DMS79 (cell line): ENCODE measurements at regions not wholly inside any gene's neighbourhood (a gene's known extent, or its start where the extent isn't known, plus 50 kb on each side); places are given as distances from the start of the nearest gene placed in this dataset.
"Not testable (repeated sequence)": the region's sequence is repeated elsewhere in the genome, so short reads cannot be mapped to it uniquely, and the experiment has no call there.

ENCODE experiments used
- DNase-seq: peaks from one replicate; lab custom pipeline; 2025; lab: John Stamatoyannopoulos, UW

DNA sequence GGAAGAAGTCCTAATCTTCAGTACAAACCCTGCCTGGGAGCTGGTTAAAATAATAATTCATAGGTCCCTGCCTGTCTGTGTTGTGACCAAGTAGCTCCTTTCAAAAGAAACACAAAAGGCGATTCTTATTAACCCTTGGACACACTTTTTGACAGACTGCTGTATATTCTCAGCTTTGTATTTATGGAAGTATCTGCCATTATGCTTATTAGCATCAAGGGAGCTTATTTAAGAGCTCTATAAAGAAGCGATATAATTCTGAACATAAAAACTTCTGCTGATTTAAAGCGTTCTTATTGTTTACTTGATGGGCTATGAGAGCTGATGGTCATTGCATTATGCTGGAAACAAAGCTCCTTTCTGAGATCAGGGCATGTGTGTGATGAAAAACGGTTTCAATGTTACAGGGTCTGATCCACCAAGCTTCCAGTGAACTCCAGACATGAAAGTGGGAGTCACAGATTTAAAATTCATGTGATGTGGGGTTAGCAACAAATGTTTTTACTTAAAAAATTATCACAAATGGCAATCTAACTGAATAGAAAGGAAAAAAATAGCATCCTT is 181.8 kb upstream of the PDE10A start:
- no peak for DNase-seq

DNA sequence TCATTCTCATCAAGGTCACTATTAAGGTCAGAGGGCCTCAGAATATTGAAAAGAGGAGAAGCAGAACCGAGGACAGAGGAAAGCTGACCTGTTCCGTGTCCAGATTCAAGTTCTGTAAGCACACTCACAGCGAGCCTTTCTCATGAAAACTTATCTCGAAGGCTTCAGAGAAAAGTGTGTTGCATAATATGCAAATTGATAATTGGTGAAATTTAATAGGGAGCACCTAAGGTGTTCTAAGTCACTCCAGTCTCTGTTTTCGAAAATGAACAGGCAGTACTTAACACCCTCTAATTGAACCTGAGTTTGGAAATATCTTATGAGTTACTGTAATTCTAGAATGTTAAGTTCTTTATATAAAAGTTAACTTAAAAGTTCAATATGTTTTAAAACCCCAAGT is 181.2 kb upstream of the PDE10A start:
- DNase-seq: no peak

DNA sequence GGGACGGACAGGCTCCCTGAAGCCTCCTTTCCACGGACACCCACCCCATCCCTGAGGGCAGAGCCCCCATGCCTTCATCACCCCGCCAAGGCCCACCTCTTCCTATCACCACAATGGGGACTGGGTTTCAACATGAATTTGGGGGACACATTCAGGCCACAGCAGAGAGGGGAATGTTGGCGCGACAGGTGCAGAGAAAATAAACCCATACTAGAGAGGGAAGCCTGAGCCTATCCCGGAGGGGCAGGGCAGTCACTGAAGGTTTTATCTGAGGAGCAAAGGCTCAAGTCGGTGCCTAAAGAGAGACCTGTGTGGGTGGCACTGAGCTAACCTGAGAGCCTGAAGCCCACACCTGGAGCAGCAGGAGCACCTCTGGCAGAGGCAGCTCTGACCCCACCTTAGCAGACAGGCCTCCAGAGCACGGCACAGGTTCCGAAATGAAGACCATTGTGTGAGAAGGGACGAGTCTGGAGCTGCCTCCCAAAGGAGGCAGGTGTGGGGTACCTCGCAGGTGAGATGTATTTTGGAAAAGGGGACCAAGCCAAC is 180.6 kb upstream of the PDE10A start:
- no peak for DNase-seq

- DNase-seq: no peak
Measured at GRCh38 chr6:165843121-165843520, 180.1 kb upstream of the PDE10A start.

DNA sequence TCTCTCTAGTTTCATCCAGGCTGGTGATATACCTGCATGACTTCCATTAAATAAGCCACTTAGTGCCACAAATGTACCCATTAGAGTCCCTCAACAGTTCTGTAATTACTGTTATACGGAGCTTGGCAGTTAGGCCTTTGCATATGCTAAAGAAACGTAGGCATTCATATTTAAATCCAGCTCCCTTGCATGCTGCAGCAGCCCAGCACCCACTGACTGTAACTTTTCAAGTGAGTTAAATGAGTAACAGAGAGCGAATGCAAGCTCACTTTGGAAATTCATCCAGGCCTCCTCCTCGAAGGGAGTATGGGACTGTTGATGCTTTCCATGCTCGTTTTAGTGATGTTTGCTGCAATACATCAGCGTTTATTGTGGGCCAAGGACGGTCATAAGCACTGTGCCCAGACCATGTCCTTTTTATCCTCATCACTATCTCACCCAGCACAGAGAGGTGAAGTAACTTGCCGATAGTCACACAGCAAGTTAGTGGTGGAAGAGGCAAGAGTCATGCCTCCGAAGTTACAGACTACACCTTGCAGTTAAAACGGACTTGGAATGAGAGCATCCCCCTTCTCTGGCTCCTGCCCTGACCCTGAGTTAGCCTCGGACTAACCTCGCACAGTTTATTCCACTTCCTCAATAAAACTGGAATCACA is 179.4 kb upstream of the PDE10A start:
- DNase-seq: no peak

- DNase-seq: no peak
Measured at GRCh38 chr6:165841153-165841558, 178.1 kb upstream of the PDE10A start.

DNA sequence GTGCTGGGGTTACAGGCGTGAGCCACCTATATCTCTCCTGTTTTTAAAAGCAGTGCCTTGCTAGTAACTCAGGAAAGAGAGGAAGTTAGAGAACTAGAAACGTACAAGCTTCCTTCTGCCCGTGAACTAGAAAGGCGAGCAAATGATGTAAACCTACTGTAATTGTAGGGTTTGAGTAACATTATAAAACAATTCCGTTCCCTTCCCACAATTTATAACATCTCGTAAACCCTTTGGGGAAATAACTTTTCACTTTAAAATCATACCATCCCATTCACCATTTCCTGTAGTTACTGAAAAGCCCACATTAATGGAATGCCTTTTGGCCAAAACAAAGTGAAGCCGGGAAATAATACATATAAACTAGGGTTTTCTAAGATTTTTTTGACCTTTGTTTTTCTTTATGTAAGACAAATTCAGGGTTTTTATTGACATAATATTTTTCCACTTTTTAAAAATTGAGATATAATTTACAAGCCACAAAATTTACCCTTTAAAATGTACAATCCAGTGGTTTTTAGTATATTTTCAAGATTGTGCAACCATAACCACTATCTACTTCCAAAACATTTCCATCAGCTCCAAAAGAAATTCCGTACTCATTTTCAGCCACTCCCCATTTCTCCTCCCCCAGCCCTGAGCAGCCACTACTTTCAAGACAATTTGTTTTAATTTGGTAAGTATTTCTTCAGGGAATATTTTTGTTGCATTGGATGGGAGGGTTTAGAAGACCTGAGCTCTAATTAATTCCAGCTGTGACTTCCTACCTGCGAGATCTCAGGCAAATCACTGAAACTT is 175.1 kb upstream of the PDE10A start:
- no peak for DNase-seq

DNA sequence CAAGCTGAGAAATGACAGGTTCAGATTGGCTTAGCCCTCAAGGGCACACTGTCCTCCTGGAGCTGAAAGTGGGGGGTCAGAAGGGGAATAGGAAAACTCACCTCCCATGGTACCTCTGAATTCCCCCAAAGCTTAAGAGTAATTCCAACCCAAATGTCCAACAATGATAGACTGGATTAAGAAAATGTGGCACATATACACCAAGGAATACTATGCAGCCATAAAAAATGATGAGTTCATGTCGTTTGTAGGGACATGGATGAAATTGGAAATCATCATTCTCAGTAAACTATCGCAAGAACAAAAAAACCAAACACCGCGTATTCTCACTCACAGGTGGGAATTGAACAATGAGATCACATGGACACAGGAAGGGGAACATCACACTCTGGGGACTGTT is 173.6 kb upstream of the PDE10A start:
- not testable (repeated sequence) for DNase-seq

- DNase-seq: no peak
Measured at GRCh38 chr6:165835410-165835851, 172.4 kb upstream of the PDE10A start.

DNA sequence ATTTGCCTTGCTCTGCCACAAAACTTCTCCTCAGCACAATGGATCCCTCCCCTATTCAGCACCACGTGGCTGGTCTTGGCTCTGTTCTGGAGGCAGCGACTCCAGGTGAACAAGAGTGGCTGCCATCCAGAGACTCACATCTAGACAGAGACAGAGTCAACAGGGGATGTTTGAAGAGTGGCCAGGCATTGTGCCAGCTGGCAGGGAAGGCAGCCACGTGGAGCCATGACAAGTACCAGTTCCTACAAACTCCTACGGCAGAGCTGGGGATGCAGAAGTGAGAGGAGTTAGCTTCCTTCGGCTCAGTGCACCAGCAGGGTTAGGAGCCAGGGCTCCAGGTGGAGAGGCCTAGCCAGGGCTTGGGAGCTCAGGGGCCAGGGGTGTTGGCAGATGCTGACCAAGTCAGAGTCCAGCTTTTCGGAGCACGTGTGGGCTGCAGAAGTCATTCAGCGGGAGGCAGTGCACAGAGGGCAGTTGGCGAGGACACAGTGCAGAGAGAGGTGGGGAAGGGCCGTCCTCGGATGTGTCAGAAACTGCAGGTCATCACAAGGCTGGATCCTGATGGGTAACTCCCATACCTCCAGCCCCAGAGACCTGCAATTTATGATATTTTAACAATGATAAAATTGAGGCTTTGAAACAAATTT is 171.7 kb upstream of the PDE10A start:
- DNase-seq: peak; percentile 34

DNA sequence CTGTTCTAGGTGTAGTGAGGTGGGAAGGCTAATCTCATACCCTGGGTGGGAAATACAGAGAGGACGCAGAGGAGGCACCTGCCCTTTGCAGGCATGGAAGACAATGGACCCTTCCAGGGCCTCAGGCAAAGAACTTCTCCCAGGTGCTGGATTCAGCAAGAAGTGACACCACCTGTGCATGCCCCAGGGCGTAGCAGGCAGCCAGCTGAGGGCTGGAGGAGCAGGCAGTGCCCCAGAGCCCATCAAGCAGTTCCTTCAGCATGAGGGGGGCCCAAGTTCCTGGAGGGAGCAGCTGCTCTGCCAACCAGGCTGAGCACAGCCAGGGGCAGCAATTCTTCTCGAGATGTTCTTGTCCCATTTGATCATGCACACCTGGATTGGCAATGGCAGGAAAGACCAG is 170.3 kb upstream of the PDE10A start:
- DNase-seq: no peak

- DNase-seq: no peak
Measured at GRCh38 chr6:165831812-165832510, 168.9 kb upstream of the PDE10A start.

DNA sequence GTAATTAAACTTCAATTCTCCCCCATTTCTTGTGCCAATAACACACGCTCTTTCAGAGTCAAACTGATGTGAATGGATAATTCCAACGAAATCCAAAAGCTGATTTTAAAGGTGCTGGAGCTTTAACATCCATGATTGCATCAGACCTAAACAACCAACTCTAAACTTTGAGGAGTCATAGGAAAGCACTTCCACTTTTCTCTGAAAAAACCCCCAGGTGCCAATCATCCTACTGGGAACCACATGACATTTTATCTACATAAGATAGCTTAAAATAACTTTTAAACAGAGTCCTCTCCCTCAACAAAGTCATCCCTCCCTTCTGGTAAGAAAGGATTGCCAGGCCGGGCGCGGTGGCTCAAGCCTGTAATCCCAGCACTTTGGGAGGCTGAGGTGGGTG is 167.7 kb upstream of the PDE10A start:
- DNase-seq: no peak

GRCh38 chr6:165829376-165829775 is 166.3 kb upstream of the PDE10A start:
- DNase-seq: no peak

DNA sequence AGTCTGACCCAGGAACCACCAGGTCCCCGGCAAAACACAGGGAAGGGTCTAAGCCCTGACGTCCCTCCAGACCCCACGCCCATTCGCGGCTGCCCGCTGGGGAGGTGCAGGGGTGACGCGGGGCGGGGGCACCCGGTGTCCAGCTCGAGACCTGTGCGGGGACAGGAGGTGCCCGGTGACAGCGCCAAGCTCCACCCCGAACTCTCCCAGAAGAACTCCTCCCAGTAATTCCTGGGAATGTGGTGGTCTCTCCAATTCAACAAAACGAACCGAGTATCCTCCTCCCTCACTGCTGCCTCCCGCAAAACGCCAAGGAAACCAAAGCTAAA is 164.1 kb upstream of the PDE10A start:
- no peak for DNase-seq

- DNase-seq: no peak
Measured at GRCh38 chr6:165826487-165827189, 163.6 kb upstream of the PDE10A start.

DNA sequence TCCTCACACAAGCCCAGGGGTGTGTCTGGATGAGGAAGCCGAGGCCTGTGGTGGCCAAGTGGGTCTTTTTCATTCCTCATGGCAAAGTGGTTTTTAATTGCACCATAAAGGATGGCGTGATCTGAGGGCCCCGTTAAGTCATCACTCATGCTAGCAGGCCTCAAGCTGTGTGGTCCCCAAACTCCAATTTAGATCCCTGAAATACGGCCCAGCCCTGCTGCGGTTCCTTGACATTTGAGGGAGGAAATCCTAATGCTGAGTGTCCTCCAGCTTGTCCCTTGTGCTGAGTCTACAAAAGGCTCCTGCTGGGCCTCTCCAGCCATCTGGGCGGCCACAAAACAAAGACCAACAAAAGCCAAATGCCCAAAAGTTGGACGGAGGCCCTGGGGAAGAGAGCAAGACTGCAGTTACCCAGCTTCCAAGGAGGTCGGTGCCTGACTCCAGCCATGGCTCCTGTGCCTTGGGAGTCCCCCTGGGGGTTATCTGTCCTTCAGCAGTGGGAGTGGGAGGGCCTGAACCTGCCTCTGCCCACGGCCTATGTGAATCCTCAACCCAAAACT is 162.3 kb upstream of the PDE10A start:
- no peak for DNase-seq

- no peak for DNase-seq
Measured at GRCh38 chr6:165823609-165824326, 160.7 kb upstream of the PDE10A start.

GRCh38 chr6:165822501-165822900 is 159.5 kb upstream of the PDE10A start:
- DNase-seq: no peak

GRCh38 chr6:165821754-165822153 is 158.7 kb upstream of the PDE10A start:
- DNase-seq: no peak
